ENCODE measurements at regions not wholly inside any gene's neighbourhood (a gene's known extent, or its start where the extent isn't known, plus 50 kb on each side); places are given as distances from the start of the nearest gene placed in this dataset.

GRCh38 chr2:239905884-239906654 lies 119.1 kb downstream of the NDUFA10 start:
- intact Hi-C loops (cut with DNase I): no loop called here
- ATAC-seq (no peak), DNase-seq (ENCODE audit: missing footprints) (peak; percentile 20)

GRCh38 chr2:239905306-239905705 lies 119.8 kb downstream of the NDUFA10 start:
- ATAC-seq (no peak), DNase-seq (ENCODE audit: missing footprints) (peak; percentile 32)
- intact Hi-C loops (cut with DNase I): no loop called here

- intact Hi-C loops (cut with DNase I): no loop called here
- ATAC-seq: no peak
Measured at GRCh38 chr2:239904496-239904895, 120.6 kb downstream of the NDUFA10 start.

GRCh38 chr2:239903803-239904202 lies 121.3 kb downstream of the NDUFA10 start:
- intact Hi-C loops (cut with DNase I): no loop called here
- DNase-seq (ENCODE audit: missing footprints) (peak; percentile 41), ATAC-seq (no peak)

More at GRCh38 chr2:239904496-239904895, 120.6 kb downstream of the NDUFA10 start:
- DNase-seq (ENCODE audit: missing footprints): peak; percentile 42

- no peak for ATAC-seq
- peak; percentile 15 for DNase-seq (ENCODE audit: missing footprints)
- intact Hi-C loops (cut with DNase I): no loop called here
Measured at GRCh38 chr2:239903210-239903609, 121.9 kb downstream of the NDUFA10 start.

- DNase-seq (ENCODE audit: missing footprints) (peak; percentile 43), ATAC-seq (no peak)
- intact Hi-C loops (cut with DNase I): no loop called here
Measured at GRCh38 chr2:239902749-239903201, 122.4 kb downstream of the NDUFA10 start.

- ATAC-seq (no peak), DNase-seq (ENCODE audit: missing footprints) (no peak)
- intact Hi-C loops (cut with DNase I): no loop called here
Measured at GRCh38 chr2:239898292-239898925, 126.7 kb downstream of the NDUFA10 start.

- intact Hi-C loops (cut with DNase I): no loop called here
- ATAC-seq: no peak
- no peak for DNase-seq (ENCODE audit: missing footprints)
Measured at GRCh38 chr2:239897596-239898235, 127.4 kb downstream of the NDUFA10 start.

GRCh38 chr2:239896075-239896474 lies 129.1 kb downstream of the NDUFA10 start:
- ATAC-seq (no peak), DNase-seq (ENCODE audit: missing footprints) (no peak)
- intact Hi-C loops (cut with DNase I): no loop called here

- intact Hi-C loops (cut with DNase I): no loop called here
- DNase-seq (ENCODE audit: missing footprints): no peak
- ATAC-seq: no peak
Measured at GRCh38 chr2:239895669-239896068, 129.5 kb downstream of the NDUFA10 start.

- no peak for ATAC-seq
- no peak for DNase-seq (ENCODE audit: missing footprints)
- intact Hi-C loops (cut with DNase I): no loop called here
Measured at GRCh38 chr2:239895116-239895515, 130.0 kb downstream of the NDUFA10 start.

GRCh38 chr2:239894276-239894675 lies 130.9 kb downstream of the NDUFA10 start:
- DNase-seq (ENCODE audit: missing footprints) (peak; percentile 16), ATAC-seq (no peak)
- intact Hi-C loops (cut with DNase I): no loop called here

- intact Hi-C loops (cut with DNase I): no loop called here
- DNase-seq (ENCODE audit: missing footprints): no peak
- no peak for ATAC-seq
Measured at GRCh38 chr2:239893236-239893515, 132.0 kb downstream of the NDUFA10 start.

GRCh38 chr2:239892441-239893235 lies 132.5 kb downstream of the NDUFA10 start:
- DNase-seq (ENCODE audit: missing footprints) (peak; percentile 44), ATAC-seq (no peak)
- intact Hi-C loops (cut with DNase I): no loop called here

GRCh38 chr2:239891698-239892097 lies 133.4 kb downstream of the NDUFA10 start:
- intact Hi-C loops (cut with DNase I): no loop called here
- no peak for DNase-seq (ENCODE audit: missing footprints)
- ATAC-seq: no peak

- intact Hi-C loops (cut with DNase I): no loop called here
- DNase-seq (ENCODE audit: missing footprints) (no peak), ATAC-seq (no peak)
Measured at GRCh38 chr2:239890206-239890746, 134.9 kb downstream of the NDUFA10 start.

GRCh38 chr2:239889641-239890121 lies 135.5 kb downstream of the NDUFA10 start:
- intact Hi-C loops (cut with DNase I): no loop called here
- DNase-seq (ENCODE audit: missing footprints) (peak; percentile 72), ATAC-seq (peak; percentile 63)

GRCh38 chr2:239887604-239888003 lies 137.5 kb downstream of the NDUFA10 start:
- ATAC-seq: no peak
- intact Hi-C loops (cut with DNase I): no loop called here
- no peak for DNase-seq (ENCODE audit: missing footprints)

- DNase-seq (ENCODE audit: missing footprints) (no peak), ATAC-seq (no peak)
- intact Hi-C loops (cut with DNase I): no loop called here
Measured at GRCh38 chr2:239886781-239887180, 138.4 kb downstream of the NDUFA10 start.

Data from Right ventricle myocardium inferior (tissue), 1 donor.